Lung (tissue), 11 donors: ENCODE measurements at regions not wholly inside any gene's neighbourhood (a gene's known extent, or its start where the extent isn't known, plus 50 kb on each side); places are given as distances from the start of the nearest gene placed in this dataset.

ENCODE experiments used
- ATAC-seq: fragments of 200-7000 bp; cut with Tn5 transposase; one replicate; pipeline ENCODE4 v1.9.1; 2020; ENCODE audit warnings: moderate number of reproducible peaks; ENCODE audit not compliant: insufficient read depth, low FRiP score
- DNase-seq, 3 donors: peaks; one replicate each; pipeline ENCODE4 v3.0.0-alpha.2; 2013 to 2017
- H3K27ac ChIP-seq, 2 donors: one replicate each; pipeline ENCODE4 v1.5.1; 2013; ENCODE audit warnings: mild to moderate bottlenecking in 2 of 2, moderate library complexity in 2 of 2, control low read depth in 1 of 2, inconsistent platforms in 1 of 2, low read depth in 1 of 2, low read length in 1 of 2
- H3K27me3 ChIP-seq, 3 donors: one replicate each; pipeline ENCODE4 v1.5.1; 2013; ENCODE audit warnings: low read length in 2 of 3; ENCODE audit not compliant: control insufficient read depth in 3 of 3, insufficient read depth in 3 of 3
- H3K36me3 ChIP-seq, 4 donors: one replicate each; pipeline ENCODE4 v1.5.1; 2013; ENCODE audit warnings: low read length in 4 of 4, mild to moderate bottlenecking in 1 of 4, moderate library complexity in 1 of 4; ENCODE audit not compliant: control insufficient read depth in 4 of 4, insufficient read depth in 4 of 4
- H3K4me1 ChIP-seq, 5 donors: one replicate each; pipeline ENCODE4 v1.5.1; 2013; ENCODE audit warnings: low read length in 5 of 5, mild to moderate bottlenecking in 2 of 5, moderate library complexity in 1 of 5; ENCODE audit not compliant: control insufficient read depth in 5 of 5, insufficient read depth in 5 of 5
- H3K4me3 ChIP-seq: one replicate; pipeline ENCODE4 v1.5.1; 2013; ENCODE audit warnings: mild to moderate bottlenecking, control low read depth, moderate library complexity
- H3K9ac ChIP-seq, 2 donors: one replicate each; pipeline ENCODE4 v1.5.1; 2013; ENCODE audit warnings: low read length in 2 of 2, control low read depth in 1 of 2; ENCODE audit not compliant: insufficient read depth in 1 of 2
- H3K9me3 ChIP-seq, 4 donors: one replicate each; pipeline ENCODE4 v1.5.1; 2013; ENCODE audit warnings: low read length in 3 of 4, mild to moderate bottlenecking in 1 of 4, moderate library complexity in 1 of 4; ENCODE audit not compliant: control insufficient read depth in 4 of 4, insufficient read depth in 3 of 4
- WGBS, 2 donors: extraction: QIAGEN DNeasy Blood & Tissue Kit; methylation state at CpG; one replicate each; pipeline ENCODE4 v1.1.7; 2013; 5-methylcytosine and 5-hydroxymethylcytosine counted together
- TF ChIP-seq, protein P1 (sequence below): IDR thresholded peaks from 2 replicates; pipeline ENCODE4 v1.5.1; 2012; ENCODE audit warnings: mild to moderate bottlenecking; ENCODE audit errors: control extremely low read depth, extremely low read depth
- donor health status: control.
- donor health status: control.
- donor health status: Bipolar disorder and iron deficiency.
- donor health status: healthy.
- donor health status: DM: yes; HTN: yes; CAD: no.

DNA sequence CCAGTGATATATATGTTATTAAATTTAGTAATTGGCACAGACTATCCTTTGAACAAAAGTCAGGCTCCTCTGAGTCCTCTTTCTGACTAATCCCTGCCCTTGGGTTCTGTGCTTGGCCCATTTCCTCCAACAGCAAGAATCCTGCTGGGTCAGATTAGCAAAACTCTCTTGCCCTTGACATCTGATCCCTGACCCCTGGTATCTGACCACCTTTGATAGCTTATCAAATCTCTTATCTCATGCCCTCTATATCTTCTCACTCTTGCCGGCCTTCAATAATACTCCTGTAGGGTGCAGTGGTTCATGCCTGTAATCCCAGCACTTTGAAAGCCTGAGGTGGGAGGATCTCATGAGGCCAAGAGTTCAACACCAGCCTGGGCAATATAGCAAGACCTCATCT lies 245.5 kb upstream of the FAM47A start:
- no peak for DNase-seq
- Histone ChIP-seq H3K27me3 (peaks cover 0 to 4% (median 3%) of the 10 kb centered on the region in 3 donors), H3K4me1 (no peaks in the 10 kb centered on the region), H3K36me3 (no peaks in the 10 kb centered on the region), H3K9ac (no peak overlapping the region), H3K9me3 (peaks cover 0 to 4% (median 0%) of the 10 kb centered on the region in 4 donors), H3K27ac (no peak overlapping the region), H3K4me3 (no peak overlapping the region)
- TF ChIP-seq, protein P1, sequence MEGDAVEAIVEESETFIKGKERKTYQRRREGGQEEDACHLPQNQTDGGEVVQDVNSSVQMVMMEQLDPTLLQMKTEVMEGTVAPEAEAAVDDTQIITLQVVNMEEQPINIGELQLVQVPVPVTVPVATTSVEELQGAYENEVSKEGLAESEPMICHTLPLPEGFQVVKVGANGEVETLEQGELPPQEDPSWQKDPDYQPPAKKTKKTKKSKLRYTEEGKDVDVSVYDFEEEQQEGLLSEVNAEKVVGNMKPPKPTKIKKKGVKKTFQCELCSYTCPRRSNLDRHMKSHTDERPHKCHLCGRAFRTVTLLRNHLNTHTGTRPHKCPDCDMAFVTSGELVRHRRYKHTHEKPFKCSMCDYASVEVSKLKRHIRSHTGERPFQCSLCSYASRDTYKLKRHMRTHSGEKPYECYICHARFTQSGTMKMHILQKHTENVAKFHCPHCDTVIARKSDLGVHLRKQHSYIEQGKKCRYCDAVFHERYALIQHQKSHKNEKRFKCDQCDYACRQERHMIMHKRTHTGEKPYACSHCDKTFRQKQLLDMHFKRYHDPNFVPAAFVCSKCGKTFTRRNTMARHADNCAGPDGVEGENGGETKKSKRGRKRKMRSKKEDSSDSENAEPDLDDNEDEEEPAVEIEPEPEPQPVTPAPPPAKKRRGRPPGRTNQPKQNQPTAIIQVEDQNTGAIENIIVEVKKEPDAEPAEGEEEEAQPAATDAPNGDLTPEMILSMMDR: no peak
- ATAC-seq: no peak
- 54 to 89% methylated on average over 1 of the region's 1 CpG for WGBS, 2 donors

DNA sequence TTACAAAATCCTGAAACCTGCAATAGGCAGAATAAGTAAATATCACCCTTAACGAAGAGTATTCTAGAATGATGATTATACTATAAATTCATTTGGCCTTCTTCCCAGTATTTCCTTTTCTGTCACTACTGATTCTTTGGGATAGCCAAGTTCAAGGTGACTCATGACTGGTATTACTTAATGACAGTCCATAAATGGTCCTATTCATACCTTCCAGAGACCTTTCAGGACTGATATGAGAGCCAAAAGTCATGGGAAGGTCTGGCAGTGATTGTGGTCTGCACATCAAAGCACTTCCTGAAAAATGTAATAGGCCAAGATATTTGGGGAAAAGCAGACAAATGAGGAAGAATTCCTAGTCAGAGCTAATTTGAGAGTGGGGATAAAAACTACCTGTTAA lies 239.6 kb upstream of the FAM47A start:
- ATAC-seq (no peak), DNase-seq (no peak)
- Histone ChIP-seq H3K9ac (no peak overlapping the region), H3K36me3 (no peaks in the 10 kb centered on the region), H3K4me1 (no peaks in the 10 kb centered on the region), H3K9me3 (peaks cover 0 to 4% (median 0%) of the 10 kb centered on the region in 4 donors), H3K27me3 (no peaks in the 10 kb centered on the region), H3K4me3 (no peak overlapping the region), H3K27ac (no peak overlapping the region)
- TF ChIP-seq, protein P1: no peak
- WGBS, 2 donors: 18 to 79% methylated on average over 1 of the region's 1 CpG

DNA sequence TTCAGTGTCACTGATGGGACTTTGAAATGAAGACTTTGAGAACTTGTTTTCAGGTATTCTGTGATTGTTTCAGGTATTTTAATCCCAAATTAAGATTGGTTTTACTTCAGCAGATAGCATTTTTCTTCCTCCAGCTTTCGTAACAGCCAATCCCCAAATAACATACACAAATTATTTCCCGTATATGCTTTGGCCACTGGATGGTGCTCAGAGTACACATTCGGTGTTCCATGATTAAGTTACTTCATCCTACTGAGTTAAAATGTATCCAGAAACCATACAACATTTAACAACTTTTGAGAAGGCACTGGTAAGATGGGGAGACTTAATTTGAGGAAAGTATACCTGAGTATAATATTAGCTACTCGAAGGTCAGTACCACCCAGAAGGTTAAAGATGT lies 233.4 kb upstream of the FAM47A start:
- Histone ChIP-seq H3K36me3 (no peaks in the 10 kb centered on the region), H3K27ac (no peak overlapping the region), H3K27me3 (no peaks in the 10 kb centered on the region), H3K4me1 (no peaks in the 10 kb centered on the region), H3K9me3 (no peaks in the 10 kb centered on the region), H3K4me3 (no peak overlapping the region), H3K9ac (no peak overlapping the region)
- ATAC-seq (no peak), DNase-seq (peak; percentile 31 to 81 (median 73))
- TF ChIP-seq, protein P1: peak; percentile 7
- 33 to 39% methylated on average over 4 of the region's 4 CpGs for WGBS, 2 donors
